ENCODE measurements at regions not wholly inside any gene's neighbourhood (a gene's known extent, or its start where the extent isn't known, plus 50 kb on each side); places are given as distances from the start of the nearest gene placed in this dataset.

- TF ChIP-seq GATA1 (IDR thresholded peaks at IDR 0.05; ENCODE audit: low read depth, low read length) (no peak), POLR2A (IDR thresholded peaks at IDR 0.05; ENCODE audit: low read length) (no peak)
- DNase-seq: no peak
These were observed 54.8 kb upstream of the SPON1 start for GRCh38 chr11:13907678-13908077.

- DNase-seq: no peak
- no peak for TF ChIP-seq GATA1 (IDR thresholded peaks at IDR 0.05; ENCODE audit: low read depth, low read length)
- TF ChIP-seq POLR2A (IDR thresholded peaks at IDR 0.05; ENCODE audit: low read length): no peak
These were observed 54.0 kb upstream of the SPON1 start for GRCh38 chr11:13908535-13908934.

Data from erythroblast (primary cell).